GM10266 (cell line): ENCODE measurements at regions not wholly inside any gene's neighbourhood (a gene's known extent, or its start where the extent isn't known, plus 50 kb on each side); places are given as distances from the start of the nearest gene placed in this dataset.

Source experiments
- DNase-seq: peaks from one replicate; pipeline ENCODE4 v3.0.0; 2012; ENCODE audit errors: extremely low spot score
- CTCF ChIP-seq: IDR thresholded peaks from 2 replicates; pipeline ENCODE4 v1.5.1; 2012; ENCODE audit warnings: mild to moderate bottlenecking, low read depth; ENCODE audit not compliant: control insufficient read depth, insufficient read depth; ENCODE audit errors: missing control alignments

GRCh38 chr18:61169386-61169785 is 163.8 kb upstream of the CDH20 start:
- no peak for DNase-seq
- no peak for TF ChIP-seq CTCF

- DNase-seq, result no peak
- no peak for TF ChIP-seq CTCF
Measured at GRCh38 chr18:61172624-61173023, 160.6 kb upstream of the CDH20 start.

- no peak for DNase-seq
- TF ChIP-seq CTCF, result no peak
Measured at GRCh38 chr18:61173554-61173953, 159.7 kb upstream of the CDH20 start.

- DNase-seq, result no peak
- TF ChIP-seq CTCF, result no peak
Measured at GRCh38 chr18:61183798-61184197, 149.4 kb upstream of the CDH20 start.

- no peak for DNase-seq
- no peak for TF ChIP-seq CTCF
Measured at GRCh38 chr18:61187971-61188370, 145.3 kb upstream of the CDH20 start.

GRCh38 chr18:61189376-61189775 is 143.9 kb upstream of the CDH20 start:
- DNase-seq, result no peak
- TF ChIP-seq CTCF, result no peak

GRCh38 chr18:61194726-61195125 is 138.5 kb upstream of the CDH20 start:
- DNase-seq, result no peak
- TF ChIP-seq CTCF, result no peak

GRCh38 chr18:61196750-61197149 is 136.5 kb upstream of the CDH20 start:
- no peak for TF ChIP-seq CTCF

More at GRCh38 chr18:61196750-61197149, 136.5 kb upstream of the CDH20 start:
- no peak for DNase-seq
